IMR-90 (cell line): ENCODE measurements at regions not wholly inside any gene's neighbourhood (a gene's known extent, or its start where the extent isn't known, plus 50 kb on each side); places are given as distances from the start of the nearest gene placed in this dataset.

Experiments used
- ATAC-seq: fragments of 200-7000 bp; cut with Tn5 transposase; 2 replicates; pipeline ENCODE4 v1.9.1; 2020; ENCODE audit warnings: low read depth, mild to moderate bottlenecking, moderate library complexity
- BruUV-seq: library from RNA; stranded (reverse); fragments of 400-500 nt; replicated peaks from 2 replicates; lab custom pipeline; 2021; lab: Mats Ljungman, UMichigan
- CTCF ChIA-PET: fragments of 300-600 bp; formaldehyde crosslinking; extraction: SDS; loops from one replicate; lab custom pipeline; 2021; ENCODE audit warnings: antibody characterized with exemption; lab: Yijun Ruan, JAX
- POLR2A ChIA-PET: fragments of 300-600 bp; sonication (Branson Sonifier 250); formaldehyde crosslinking; loops from one replicate; lab custom pipeline; 2022; ENCODE audit warnings: antibody characterized with exemption; ENCODE audit not compliant: unreplicated experiment; lab: Charles Lee
- DNase-seq: peaks from one replicate; pipeline ENCODE4 v3.0.0; 2013
- H2AFZ ChIP-seq: replicated peaks from 2 replicates; pipeline ENCODE3; 2013; ENCODE audit warnings: low read length, mild to moderate bottlenecking; ENCODE audit not compliant: poor library complexity
- H2AK5ac ChIP-seq: 2 replicates; pipeline ENCODE4 v1.6.1; 2013; ENCODE audit warnings: low read depth, low read length, inconsistent platforms
- H2AK9ac ChIP-seq: replicated peaks from 2 replicates; pipeline ENCODE3; 2013; ENCODE audit warnings: mild to moderate bottlenecking, low read depth, low read length, moderate library complexity; ENCODE audit not compliant: poor library complexity
- H2BK120ac ChIP-seq: 2 replicates; pipeline ENCODE4 v1.6.1; 2013; ENCODE audit warnings: low read depth, low read length, inconsistent platforms
- H2BK15ac ChIP-seq: 3 replicates; pipeline ENCODE4 v1.6.1; 2013; ENCODE audit warnings: low read depth, low read length, inconsistent platforms
- H2BK20ac ChIP-seq: 2 replicates; pipeline ENCODE4 v1.6.1; 2013; ENCODE audit warnings: low read depth, mild to moderate bottlenecking, inconsistent platforms, low read length, moderate library complexity
- H2BK5ac ChIP-seq: 2 replicates; pipeline ENCODE4 v1.6.1; 2013; ENCODE audit warnings: mild to moderate bottlenecking, low read depth, low read length, inconsistent platforms; ENCODE audit not compliant: poor library complexity, severe bottlenecking
- H3K14ac ChIP-seq: replicated peaks from 2 replicates; pipeline ENCODE4 v1.6.1; 2013; ENCODE audit warnings: low read depth, low read length, inconsistent platforms
- H3K18ac ChIP-seq: 2 replicates; pipeline ENCODE4 v1.6.1; 2013; ENCODE audit warnings: low read depth, low read length, control low read depth
- H3K23ac ChIP-seq: 2 replicates; pipeline ENCODE4 v1.6.1; 2013; ENCODE audit warnings: low read depth, low read length, inconsistent platforms
- H3K27ac ChIP-seq: 2 replicates; pipeline ENCODE4 v1.5.1; 2013; ENCODE audit warnings: mild to moderate bottlenecking, control low read depth, low read length; ENCODE audit not compliant: insufficient read depth
- H3K27me3 ChIP-seq: 2 replicates; pipeline ENCODE4 v1.6.1; 2013; ENCODE audit warnings: low read length; ENCODE audit not compliant: control insufficient read depth, insufficient read depth
- H3K36me3 ChIP-seq: 2 replicates; pipeline ENCODE4 v1.6.1; 2013; ENCODE audit warnings: low read length, mixed read lengths; ENCODE audit not compliant: control insufficient read depth, insufficient read depth
- H3K4ac ChIP-seq: 2 replicates; pipeline ENCODE4 v1.6.1; 2013; ENCODE audit warnings: low read depth, low read length, inconsistent platforms
- H3K4me1 ChIP-seq: 2 replicates; pipeline ENCODE4 v1.6.1; 2013; ENCODE audit warnings: low read length, mixed read lengths; ENCODE audit not compliant: control insufficient read depth, insufficient read depth
- H3K4me2 ChIP-seq: 2 replicates; pipeline ENCODE4 v1.6.1; 2013; ENCODE audit warnings: low read depth, mild to moderate bottlenecking, control low read depth, low read length, moderate library complexity
- H3K4me3 ChIP-seq: 2 replicates; pipeline ENCODE4 v1.5.1; 2013; ENCODE audit warnings: low read depth, mild to moderate bottlenecking, control low read depth, low read length, moderate library complexity; ENCODE audit not compliant: insufficient read depth
- H3K56ac ChIP-seq: 2 replicates; pipeline ENCODE4 v1.6.1; 2013; ENCODE audit warnings: low read length, inconsistent platforms; ENCODE audit not compliant: insufficient read depth; ENCODE audit errors: extremely low read depth
- H3K79me1 ChIP-seq, 2 experiments: 2 replicates each; pipeline ENCODE4 v1.6.1; 2013; ENCODE audit warnings: low read length in 2 of 2, inconsistent platforms in 1 of 2, low read depth in 1 of 2
- H3K9ac ChIP-seq: 2 replicates; pipeline ENCODE4 v1.6.1; 2013; ENCODE audit warnings: low read depth, low read length, control low read depth
- H3K9me1 ChIP-seq: 2 replicates; pipeline ENCODE4 v1.6.1; 2013; ENCODE audit warnings: low read length, inconsistent platforms; ENCODE audit not compliant: insufficient read depth
- H3K9me3 ChIP-seq: 2 replicates; pipeline ENCODE4 v1.6.1; 2013; ENCODE audit warnings: low read length; ENCODE audit not compliant: control insufficient read depth, insufficient read depth
- H4K20me1 ChIP-seq: 2 replicates; pipeline ENCODE4 v1.6.1; 2013; ENCODE audit warnings: low read length, inconsistent platforms; ENCODE audit not compliant: insufficient read depth
- H4K5ac ChIP-seq: 2 replicates; pipeline ENCODE4 v1.6.1; 2013; ENCODE audit warnings: mild to moderate bottlenecking, low read depth, low read length, control low read depth
- H4K8ac ChIP-seq, 2 experiments: 2 replicates each; pipeline ENCODE4 v1.6.1; 2013; ENCODE audit warnings: low read depth in 2 of 2, low read length in 2 of 2, control low read depth in 1 of 2, inconsistent platforms in 1 of 2
- H4K91ac ChIP-seq: 2 replicates; pipeline ENCODE4 v1.6.1; 2013; ENCODE audit warnings: low read depth, low read length, inconsistent platforms; ENCODE audit not compliant: insufficient read depth
- FOS ChIP-seq: fragments of 150-350 bp; IDR thresholded peaks from 2 replicates; pipeline ENCODE4 v1.6.1; 2016; ENCODE audit warnings: low read depth, low read length
- MXI1 ChIP-seq: IDR thresholded peaks from 2 replicates; pipeline ENCODE4 v1.6.1; 2012; ENCODE audit warnings: low read depth, mild to moderate bottlenecking, low read length, moderate library complexity, borderline replicate concordance
- WGBS, 2 experiments: methylation state at CpG; one replicate each; pipeline versions ENCODE4 v1.1.5 to v1.1.7; 2013; ENCODE audit warnings: missing lambda C conversion rate in 2 of 2; ENCODE audit not compliant: insufficient read length in 1 of 2; ENCODE audit errors: extremely low coverage in 2 of 2; 5-methylcytosine and 5-hydroxymethylcytosine counted together
- dilution Hi-C: fragments of 300-500 bp; cut with HindIII; formaldehyde crosslinking; loops from one replicate; pipeline ENCODE4 v1.14.3; 2018; ENCODE audit warnings: low sequenced_read_pairs; ENCODE audit not compliant: unreplicated experiment
- in situ Hi-C: fragments of 300-500 bp; cut with MboI; formaldehyde crosslinking; loops from 3 replicates; pipeline ENCODE4 v1.14.3; 2019; ENCODE audit warnings: low sequenced_read_pairs, inconsistent platforms, mixed read lengths
- intact Hi-C: fragments of 100-400 bp; cut with micrococcal nuclease; formaldehyde crosslinking; loops from 2 replicates; pipeline ENCODE4 v1.10.0; 2022

DNA sequence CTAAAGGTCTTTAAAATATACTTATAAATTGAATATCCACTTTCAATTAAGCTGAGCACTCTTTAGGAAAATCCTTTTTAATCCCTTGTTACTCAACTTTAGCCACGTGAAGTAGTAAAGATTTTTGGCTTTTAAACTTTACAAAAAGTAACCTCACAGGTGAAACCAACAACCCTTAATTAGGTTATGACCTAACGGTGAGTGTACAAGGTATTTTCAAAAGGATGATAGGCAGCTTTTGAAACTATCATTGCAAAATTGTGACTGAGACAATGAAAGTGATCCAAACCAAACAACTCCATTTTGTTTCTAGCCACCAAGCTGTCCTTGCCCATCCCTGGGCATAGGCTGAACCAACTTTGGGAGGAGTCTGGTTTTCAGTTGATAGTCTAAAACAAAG is 940.2 kb downstream of the OTOL1 start:
- no peak for DNase-seq

More for the DNA sequence above, 940.2 kb downstream of the OTOL1 start:
- H2BK20ac ChIP-seq: no peak overlapping the region
- intact Hi-C loops (no loop called here), dilution Hi-C loops (no loop called here), in situ Hi-C loops (no loop called here)
- H3K4ac ChIP-seq: no peak overlapping the region
- H3K4me2 ChIP-seq: no peak overlapping the region
- no peaks in the 10 kb centered on the region for H3K9me3 ChIP-seq
- no peak overlapping the region for H2AK9ac ChIP-seq
- H3K4me1 ChIP-seq: no peaks in the 10 kb centered on the region
- no peak overlapping the region for H4K91ac ChIP-seq
- no peak overlapping the region for H2BK5ac ChIP-seq
- H3K18ac ChIP-seq: no peak overlapping the region
- no peaks in the 10 kb centered on the region for H3K9me1 ChIP-seq
- no peak overlapping the region for H3K23ac ChIP-seq
- no peaks in the 10 kb centered on the region for H4K20me1 ChIP-seq
- H3K56ac ChIP-seq: no peak overlapping the region
- no TSS peak for BruUV-seq
- ChIA-PET CTCF (no interaction called here), POLR2A (no interaction called here)
- no peak overlapping the region for H2AK5ac ChIP-seq
- H2AFZ ChIP-seq: no peak overlapping the region
- H3K27me3 ChIP-seq: no peaks in the 10 kb centered on the region
- no peaks in the 10 kb centered on the region for H3K79me1 ChIP-seq
- no peak overlapping the region for H4K8ac ChIP-seq
- no peak overlapping the region for H3K9ac ChIP-seq
- H3K36me3 ChIP-seq: no peaks in the 10 kb centered on the region
- H4K5ac ChIP-seq: no peak overlapping the region
- no peak overlapping the region for H3K14ac ChIP-seq
- H2BK120ac ChIP-seq: no peak overlapping the region
- no CpG with 5 or more reads among the region's 2 CpGs for WGBS, 2 experiments
- ATAC-seq: no peak
- no peak overlapping the region for H2BK15ac ChIP-seq
- H3K4me3 ChIP-seq: no peak overlapping the region
- TF ChIP-seq FOS (no peak), MXI1 (no peak)
- no peak overlapping the region for H3K27ac ChIP-seq
